ENCODE measurements at regions not wholly inside any gene's neighbourhood (a gene's known extent, or its start where the extent isn't known, plus 50 kb on each side); places are given as distances from the start of the nearest gene placed in this dataset.

DNA sequence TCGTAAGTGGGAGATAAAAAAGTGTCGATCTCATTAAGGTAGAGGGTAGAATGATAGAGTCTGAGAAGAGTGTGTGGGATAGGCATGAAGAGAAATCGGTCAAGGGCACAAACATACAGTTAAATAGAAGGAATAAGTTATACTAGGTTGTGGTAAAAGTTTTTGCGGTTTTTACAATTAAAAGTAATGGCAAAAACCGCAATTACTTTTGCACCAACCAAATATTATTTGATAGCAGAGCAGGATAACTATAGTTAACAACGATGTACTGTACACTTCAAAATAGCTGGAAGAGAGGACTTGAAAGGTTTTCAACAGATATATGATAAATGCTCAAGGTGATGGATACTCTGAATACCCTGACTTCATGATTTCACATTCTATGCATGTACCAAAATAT is 135.8 kb upstream of the CDH12 start:
- no peak for DNase-seq (ENCODE audit: low read depth)

GRCh38 chr5:22986281-22986680 is 133.1 kb upstream of the CDH12 start:
- no peak for DNase-seq (ENCODE audit: low read depth)

- DNase-seq (ENCODE audit: low read depth): no peak
Measured at GRCh38 chr5:22985446-22985845, 132.3 kb upstream of the CDH12 start.

GRCh38 chr5:22970956-22971618 is 117.9 kb upstream of the CDH12 start:
- no peak for DNase-seq (ENCODE audit: low read depth)

DNA sequence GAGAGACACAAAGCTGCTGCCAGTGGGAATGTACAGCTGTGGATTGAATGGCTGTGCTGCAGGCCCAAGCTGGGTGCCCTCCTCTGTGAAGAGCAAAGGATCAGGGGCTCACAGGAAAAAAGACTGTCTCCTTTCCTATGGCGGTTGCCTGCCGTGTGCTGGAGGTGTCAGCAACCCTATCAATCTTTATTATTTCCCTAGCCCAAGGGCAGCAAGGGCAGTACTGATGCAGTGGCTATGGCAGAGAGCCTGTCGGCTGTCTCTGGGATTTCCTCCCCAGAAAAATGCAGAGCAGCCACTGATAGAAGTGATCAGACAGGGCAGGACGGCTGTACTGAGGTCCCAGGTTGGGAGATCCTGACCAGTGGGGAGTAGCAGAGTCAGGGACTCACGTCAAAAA is 117.3 kb upstream of the CDH12 start:
- no peak for DNase-seq (ENCODE audit: low read depth)

DNA sequence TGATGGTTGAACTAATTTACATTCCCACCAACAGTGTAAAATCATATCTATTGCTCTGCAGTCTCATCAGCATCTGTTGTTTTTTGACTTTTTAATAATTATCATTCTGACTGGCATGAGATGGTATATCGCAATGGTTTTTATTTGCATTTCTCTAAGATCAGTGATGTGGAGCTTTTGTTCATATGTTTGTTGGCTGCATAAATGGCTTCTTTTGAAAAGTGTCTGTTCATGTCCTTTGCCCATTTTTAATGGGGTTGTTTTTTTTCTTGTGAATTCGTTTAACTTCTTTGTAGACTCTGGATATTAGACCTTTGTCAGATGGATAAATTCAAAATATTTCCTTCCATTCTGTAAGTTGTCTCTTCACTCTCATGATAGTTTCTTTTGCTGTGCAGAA is 115.2 kb upstream of the CDH12 start:
- DNase-seq (ENCODE audit: low read depth): no peak

DNA sequence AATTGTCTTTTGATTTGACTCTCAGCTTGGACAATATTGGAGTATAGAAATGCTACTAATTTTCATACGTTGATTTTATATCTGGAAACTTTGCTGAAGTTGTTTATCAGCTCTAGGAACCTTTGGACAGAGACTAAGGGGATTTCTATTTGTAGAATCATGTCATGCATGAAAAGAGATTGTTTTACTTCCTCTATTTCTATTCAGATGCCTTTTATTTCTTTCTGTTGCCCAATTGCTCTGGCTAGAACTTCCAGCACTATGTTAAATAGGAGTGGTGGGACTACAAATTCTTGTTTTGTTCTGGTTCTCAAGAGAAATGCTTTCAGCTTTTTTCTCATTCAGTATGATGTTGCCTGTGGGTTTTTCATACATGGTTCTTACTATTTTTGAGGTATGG is 112.8 kb upstream of the CDH12 start:
- no peak for DNase-seq (ENCODE audit: low read depth)

DNA sequence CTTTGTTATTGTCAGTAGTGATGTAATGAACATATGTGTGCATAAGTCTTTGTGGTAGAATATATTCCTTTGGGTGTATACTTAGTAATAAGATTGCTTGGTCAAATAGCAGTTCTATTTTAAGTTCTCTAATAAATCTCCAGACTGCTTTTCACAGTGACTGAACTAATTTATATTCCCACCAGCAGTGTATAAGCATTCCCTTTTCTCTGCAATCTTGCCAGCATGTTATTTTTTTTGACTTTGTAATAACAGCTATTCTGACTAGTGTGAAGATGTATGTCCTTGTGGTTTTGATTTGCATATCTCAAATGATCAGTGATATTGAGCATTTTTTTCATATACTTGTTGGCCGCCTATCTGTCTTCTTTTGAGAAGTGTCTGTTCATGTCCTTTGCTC is 111.5 kb upstream of the CDH12 start:
- no peak for DNase-seq (ENCODE audit: low read depth)

- DNase-seq (ENCODE audit: low read depth): no peak
Measured at GRCh38 chr5:22958462-22959262, 105.5 kb upstream of the CDH12 start.

DNA sequence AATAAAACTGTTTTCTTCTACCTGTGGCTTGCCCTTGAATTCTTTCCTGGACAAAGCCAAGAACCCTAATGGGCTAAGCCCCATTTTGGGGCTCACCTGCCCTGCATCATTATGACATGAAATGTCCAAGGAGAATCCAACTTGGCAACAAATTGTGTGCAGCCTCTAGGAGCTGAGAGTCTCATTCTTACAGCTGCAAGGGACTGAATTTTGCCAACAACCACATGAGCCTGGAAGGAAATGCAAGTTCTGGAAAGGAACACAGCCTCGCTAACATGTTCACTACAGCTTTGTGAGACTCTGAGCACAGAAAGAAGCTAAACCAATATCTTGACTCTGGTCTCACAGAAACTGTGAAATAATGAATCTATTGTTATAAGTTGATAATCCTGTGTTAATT is 94.8 kb upstream of the CDH12 start:
- no peak for DNase-seq (ENCODE audit: low read depth)

DNA sequence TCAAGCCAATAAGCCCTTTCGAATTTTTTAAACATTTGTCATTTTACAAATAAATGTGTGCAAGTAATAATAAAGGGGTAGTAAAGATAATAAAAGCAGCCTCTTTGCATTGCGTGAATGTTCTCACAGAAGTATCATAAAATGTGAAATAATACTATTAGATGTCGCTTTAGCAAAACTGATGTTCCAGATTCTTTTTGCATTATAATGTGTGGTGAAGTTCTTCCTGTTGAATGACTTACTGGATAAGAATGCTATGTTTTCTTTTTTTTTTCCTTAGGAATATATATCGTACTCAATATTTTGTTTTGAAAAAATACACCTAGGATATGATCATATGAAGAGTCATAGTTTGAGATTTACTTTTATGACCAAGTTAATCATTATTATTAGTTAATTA is 85.2 kb upstream of the CDH12 start:
- DNase-seq (ENCODE audit: low read depth): no peak

GRCh38 chr5:22928821-22929482 is 75.8 kb upstream of the CDH12 start:
- no peak for DNase-seq (ENCODE audit: low read depth)

GRCh38 chr5:22926574-22926973 is 73.4 kb upstream of the CDH12 start:
- DNase-seq (ENCODE audit: low read depth): no peak

- DNase-seq (ENCODE audit: low read depth): no peak
Measured at GRCh38 chr5:22918511-22918910, 65.4 kb upstream of the CDH12 start.

- DNase-seq (ENCODE audit: low read depth): no peak
Measured at GRCh38 chr5:22916393-22916792, 63.2 kb upstream of the CDH12 start.

GRCh38 chr5:22911019-22911418 is 57.9 kb upstream of the CDH12 start:
- DNase-seq (ENCODE audit: low read depth): no peak

- DNase-seq (ENCODE audit: low read depth): no peak
Measured at GRCh38 chr5:22910523-22910922, 57.4 kb upstream of the CDH12 start.

- DNase-seq (ENCODE audit: low read depth): no peak
Measured at GRCh38 chr5:22908586-22908985, 55.4 kb upstream of the CDH12 start.

DNA sequence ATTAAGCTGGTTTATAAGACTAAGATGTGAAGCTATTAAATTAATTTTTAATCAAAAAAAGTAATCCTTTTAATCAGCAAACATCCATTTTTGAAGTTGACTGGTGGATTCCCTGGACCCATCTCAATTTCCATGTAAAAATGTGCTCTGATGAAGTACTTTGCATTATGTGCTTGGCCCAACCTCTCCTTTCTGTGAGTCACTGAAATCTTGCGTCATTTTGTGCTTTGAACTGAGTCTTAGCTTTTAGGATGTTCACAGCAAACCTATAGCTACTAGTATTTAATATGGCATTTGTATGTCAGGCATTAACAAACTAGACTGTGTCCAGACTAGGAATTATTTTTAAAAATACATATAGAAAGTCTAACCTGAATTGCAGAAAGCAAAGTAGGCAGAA is 55.0 kb upstream of the CDH12 start:
- DNase-seq (ENCODE audit: low read depth): no peak
